ENCODE measurements at regions not wholly inside any gene's neighbourhood (a gene's known extent, or its start where the extent isn't known, plus 50 kb on each side); places are given as distances from the start of the nearest gene placed in this dataset.

- TF ChIP-seq, protein P1, sequence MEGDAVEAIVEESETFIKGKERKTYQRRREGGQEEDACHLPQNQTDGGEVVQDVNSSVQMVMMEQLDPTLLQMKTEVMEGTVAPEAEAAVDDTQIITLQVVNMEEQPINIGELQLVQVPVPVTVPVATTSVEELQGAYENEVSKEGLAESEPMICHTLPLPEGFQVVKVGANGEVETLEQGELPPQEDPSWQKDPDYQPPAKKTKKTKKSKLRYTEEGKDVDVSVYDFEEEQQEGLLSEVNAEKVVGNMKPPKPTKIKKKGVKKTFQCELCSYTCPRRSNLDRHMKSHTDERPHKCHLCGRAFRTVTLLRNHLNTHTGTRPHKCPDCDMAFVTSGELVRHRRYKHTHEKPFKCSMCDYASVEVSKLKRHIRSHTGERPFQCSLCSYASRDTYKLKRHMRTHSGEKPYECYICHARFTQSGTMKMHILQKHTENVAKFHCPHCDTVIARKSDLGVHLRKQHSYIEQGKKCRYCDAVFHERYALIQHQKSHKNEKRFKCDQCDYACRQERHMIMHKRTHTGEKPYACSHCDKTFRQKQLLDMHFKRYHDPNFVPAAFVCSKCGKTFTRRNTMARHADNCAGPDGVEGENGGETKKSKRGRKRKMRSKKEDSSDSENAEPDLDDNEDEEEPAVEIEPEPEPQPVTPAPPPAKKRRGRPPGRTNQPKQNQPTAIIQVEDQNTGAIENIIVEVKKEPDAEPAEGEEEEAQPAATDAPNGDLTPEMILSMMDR (IDR thresholded peaks at IDR 0.05; ENCODE audit: low read length), result no peak
- no peak for TF ChIP-seq EZH2 (IDR thresholded peaks at IDR 0.05; ENCODE audit: borderline replicate concordance, low read length)
These were observed 164.8 kb downstream of the WDR11 start for GRCh38 chr10:121015916-121016315.
